CD4-positive, alpha-beta T cell treated with Interleukin-15 for 1 hour (primary cell): ENCODE measurements at regions not wholly inside any gene's neighbourhood (a gene's known extent, or its start where the extent isn't known, plus 50 kb on each side); places are given as distances from the start of the nearest gene placed in this dataset.
"Not testable (repeated sequence)": the region's sequence is repeated elsewhere in the genome, so short reads cannot be mapped to it uniquely, and the experiment has no call there.

Experiments
- DNase-seq: peaks from one replicate; pipeline ENCODE4 v3.0.0-alpha.2; 2020

GRCh38 chr9:81424431-81424830, 264.9 kb downstream of the TLE1 start:
- no peak for DNase-seq

GRCh38 chr9:81423589-81424326, 265.6 kb downstream of the TLE1 start:
- no peak for DNase-seq

DNA sequence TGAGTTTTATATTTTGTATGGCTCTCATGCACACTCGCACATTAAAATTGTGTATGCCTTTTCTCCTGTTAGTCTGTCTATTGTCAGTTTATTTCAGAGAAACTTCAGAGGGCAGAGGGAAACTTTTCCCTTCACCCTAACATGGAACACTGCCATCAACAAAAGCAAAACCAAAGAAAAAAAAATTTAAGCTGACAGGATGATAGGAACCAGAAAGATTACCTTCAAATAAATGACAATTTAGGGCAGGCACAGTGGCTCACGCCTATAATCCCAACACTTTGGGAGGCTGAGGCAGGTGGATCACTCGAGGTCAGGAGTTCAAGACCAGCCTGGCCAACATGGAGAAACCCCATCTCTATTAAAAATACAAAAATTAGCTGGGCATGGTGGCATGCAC, 268.3 kb downstream of the TLE1 start:
- DNase-seq: not testable (repeated sequence)

GRCh38 chr9:81420024-81420423, 269.3 kb downstream of the TLE1 start:
- no peak for DNase-seq

DNA sequence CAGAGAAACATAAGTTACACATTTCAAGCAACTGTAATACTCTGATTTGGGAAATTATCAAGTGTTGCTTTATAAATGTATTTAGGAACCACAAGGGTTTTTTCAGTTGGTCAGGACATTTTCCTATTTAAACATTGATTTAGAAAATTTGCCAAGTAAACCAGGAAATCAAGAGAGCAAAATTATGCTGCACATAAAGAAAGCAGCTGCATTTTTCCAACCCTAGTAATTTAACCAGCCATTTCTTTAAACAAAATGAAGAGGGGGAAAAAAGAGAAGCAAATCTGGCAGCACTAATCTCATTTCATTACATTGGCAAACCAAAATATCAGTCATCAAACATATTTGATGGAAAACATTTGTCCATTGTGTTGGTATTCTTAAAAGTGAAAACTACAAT, 271.4 kb downstream of the TLE1 start:
- DNase-seq: no peak

GRCh38 chr9:81417299-81417675, 272.1 kb downstream of the TLE1 start:
- no peak for DNase-seq

DNA sequence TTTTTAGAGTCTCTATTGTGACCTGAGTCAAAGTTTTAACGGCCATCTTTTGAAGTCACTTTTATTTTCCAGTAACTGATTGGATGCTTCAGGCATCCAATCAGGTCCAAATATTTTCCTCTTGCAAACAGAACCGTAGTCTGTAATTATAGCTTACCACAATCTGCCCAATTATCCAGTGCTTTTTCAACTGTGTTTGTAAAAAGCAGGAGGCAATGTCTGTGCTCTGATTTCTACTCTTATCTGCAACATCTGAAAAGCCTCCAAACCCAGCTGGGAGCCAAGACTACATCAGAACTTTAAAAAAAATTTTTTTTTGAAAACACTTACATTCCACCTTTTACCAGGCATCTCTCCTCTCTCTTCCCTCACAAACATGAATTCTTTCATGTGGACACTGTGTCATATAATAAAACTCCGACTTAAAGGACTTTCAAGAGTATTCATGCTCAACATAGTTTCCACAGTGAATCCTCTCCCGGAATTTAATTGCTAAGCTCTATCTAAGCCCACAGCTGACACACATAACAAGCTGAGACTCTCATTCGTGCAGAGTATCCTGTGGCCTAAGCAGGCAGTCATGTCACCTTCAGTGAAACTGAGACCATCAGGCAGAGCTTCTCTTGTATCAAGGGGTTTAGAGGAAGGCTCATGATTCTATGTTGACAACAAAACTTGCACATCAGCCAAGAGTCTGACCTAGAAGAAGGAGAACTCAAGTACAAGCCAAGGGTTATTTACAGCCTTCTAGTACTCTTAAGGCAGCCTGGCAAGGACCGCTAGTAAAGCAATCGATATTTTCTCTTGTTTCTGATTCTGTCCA, 272.7 kb downstream of the TLE1 start:
- DNase-seq: no peak

- DNase-seq: no peak
Observed at GRCh38 chr9:81414836-81415235, 274.5 kb downstream of the TLE1 start.

- no peak for DNase-seq
Observed at GRCh38 chr9:81411961-81412360, 277.4 kb downstream of the TLE1 start.

GRCh38 chr9:81410201-81410600, 279.1 kb downstream of the TLE1 start:
- DNase-seq: no peak

- no peak for DNase-seq
Observed at GRCh38 chr9:81408951-81409350, 280.4 kb downstream of the TLE1 start.

DNA sequence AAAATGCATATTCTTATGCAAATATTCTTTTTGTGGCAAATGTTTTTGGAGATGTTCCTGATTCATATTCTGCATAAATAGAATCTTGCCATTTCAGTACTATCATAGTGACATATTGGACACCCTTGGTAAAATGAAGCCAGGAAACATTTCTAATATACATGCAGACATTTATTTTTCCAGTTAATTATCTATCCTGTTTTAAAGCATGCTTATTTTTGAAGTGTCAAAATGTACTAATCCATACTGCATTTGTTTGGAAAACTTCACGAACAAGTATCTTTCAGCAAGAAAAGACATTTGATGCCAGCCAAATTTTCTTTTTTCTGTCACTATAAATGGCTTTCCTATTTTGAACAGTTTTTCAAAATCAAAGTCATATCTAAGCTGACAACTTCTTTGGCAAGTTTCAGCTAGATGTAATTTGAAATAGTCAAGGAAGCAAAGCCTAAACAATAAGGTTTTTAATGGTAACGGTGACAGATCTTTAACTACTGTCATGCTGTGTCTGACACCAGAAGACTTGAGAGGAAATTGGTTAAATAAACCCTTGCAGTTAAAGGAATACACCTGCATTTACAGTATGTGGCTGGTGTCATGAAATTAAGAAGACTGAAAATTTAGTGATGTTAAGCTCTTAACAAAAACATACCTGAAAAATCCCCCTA, 284.3 kb downstream of the TLE1 start:
- DNase-seq: no peak

DNA sequence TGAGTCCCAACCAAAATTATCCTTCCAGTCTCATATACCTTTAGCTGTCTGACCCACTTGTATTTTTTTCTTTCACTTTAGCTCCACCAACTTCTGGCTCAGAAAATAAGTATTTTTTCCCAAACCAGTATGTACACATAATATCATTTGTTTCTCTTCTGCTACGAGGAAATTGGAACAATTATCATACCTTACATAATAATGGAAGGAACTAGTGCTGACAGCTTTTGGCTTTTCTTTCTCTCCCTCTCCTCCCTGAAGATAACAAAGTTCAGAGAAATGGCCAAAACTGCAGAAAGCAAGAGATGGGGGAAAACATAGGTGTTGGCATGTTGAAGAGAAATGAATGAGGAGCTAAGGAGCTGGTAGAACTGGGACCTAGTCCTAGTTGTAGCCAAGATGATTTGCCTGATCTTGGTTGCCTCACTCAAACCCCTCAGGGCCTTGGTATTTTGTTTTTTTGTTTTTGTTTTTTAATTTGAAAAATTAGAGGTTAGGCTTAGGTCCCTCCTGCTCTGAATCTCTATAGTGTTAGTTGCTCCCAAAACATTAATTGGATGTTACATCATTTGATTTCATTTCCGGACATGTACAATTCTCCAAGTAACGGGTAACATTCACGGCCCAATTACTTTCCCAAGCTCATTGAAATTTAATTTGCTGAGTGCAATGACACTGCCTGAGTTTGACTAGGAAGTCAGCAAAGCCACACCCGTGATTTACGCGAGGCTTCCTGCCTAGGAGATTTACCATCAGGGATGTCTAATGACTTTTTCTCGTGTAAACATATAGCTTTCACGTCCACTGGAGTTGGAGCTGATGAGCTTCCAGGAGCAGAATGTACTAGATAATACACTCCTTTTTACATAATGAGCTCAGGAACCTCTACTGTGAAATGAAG, 291.6 kb downstream of the TLE1 start:
- no peak for DNase-seq

- no peak for DNase-seq
Observed at GRCh38 chr9:81396528-81396927, 292.8 kb downstream of the TLE1 start.

GRCh38 chr9:81395676-81396054, 293.7 kb downstream of the TLE1 start:
- no peak for DNase-seq

- no peak for DNase-seq
Observed at GRCh38 chr9:81394881-81395675, 294.3 kb downstream of the TLE1 start.

- DNase-seq: no peak
Observed at GRCh38 chr9:81393985-81394811, 295.1 kb downstream of the TLE1 start.

GRCh38 chr9:81391457-81391825, 297.9 kb downstream of the TLE1 start:
- DNase-seq: no peak

GRCh38 chr9:81390792-81391456, 298.4 kb downstream of the TLE1 start:
- no peak for DNase-seq

DNA sequence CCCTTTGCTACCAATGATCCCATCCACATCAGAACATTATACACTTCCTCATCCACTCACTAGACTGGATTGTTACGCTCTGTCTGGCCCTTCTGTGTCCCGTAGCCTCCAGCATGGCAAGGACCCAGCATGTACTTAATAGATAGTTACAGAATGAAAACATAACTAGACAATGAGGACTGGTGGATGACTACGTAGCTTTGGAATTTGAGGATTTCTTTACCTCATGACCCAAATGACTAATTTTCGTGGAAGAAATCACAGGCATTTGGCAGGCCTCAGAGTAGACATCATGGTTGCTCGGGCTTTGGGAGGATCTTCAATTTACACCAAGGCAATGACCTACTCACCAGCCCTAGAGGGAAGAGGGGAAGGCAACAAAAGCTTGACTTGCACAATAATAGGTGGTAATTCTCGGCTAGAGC, 299.8 kb downstream of the TLE1 start:
- no peak for DNase-seq

- no peak for DNase-seq
Observed at GRCh38 chr9:81388831-81389230, 300.5 kb downstream of the TLE1 start.
